Ascending aorta (tissue), 2 donors: ENCODE measurements at regions not wholly inside any gene's neighbourhood (a gene's known extent, or its start where the extent isn't known, plus 50 kb on each side); places are given as distances from the start of the nearest gene placed in this dataset.

Experiments used
- DNase-seq, 2 donors: peaks; one replicate each; pipeline ENCODE4 v3.0.0-alpha.2; 2019; ENCODE audit warnings: low spot score in 2 of 2
- H3K27ac ChIP-seq, 2 donors: fragments of 200-600 bp; sonication (generic); one replicate each; pipeline ENCODE4 v1.5.1; 2016 to 2017; ENCODE audit warnings: mild to moderate bottlenecking in 1 of 2
- H3K27me3 ChIP-seq: fragments of 200-600 bp; sonication (generic); one replicate; pipeline ENCODE4 v1.5.1; 2017
- H3K36me3 ChIP-seq, 2 donors: fragments of 200-600 bp; sonication (generic); one replicate each; pipeline ENCODE4 v1.5.1; 2016
- H3K4me1 ChIP-seq, 2 donors: fragments of 200-600 bp; sonication (generic); one replicate each; pipeline ENCODE4 v1.5.1; 2016 to 2017; ENCODE audit warnings: mild to moderate bottlenecking in 1 of 2
- H3K4me3 ChIP-seq, 2 donors: fragments of 200-600 bp; sonication (generic); one replicate each; pipeline ENCODE4 v1.5.1; 2016 to 2017; ENCODE audit warnings: mild to moderate bottlenecking in 1 of 2
- H3K9me3 ChIP-seq, 2 donors: fragments of 200-600 bp; sonication (generic); one replicate each; pipeline ENCODE4 v1.5.1; 2016
- CTCF ChIP-seq, 3 experiments: fragments of 200-600 bp in 2 of 3; fragments of 450-650 bp in 1 of 3; sonication (generic) in 2 of 3; IDR thresholded peaks; one replicate each; pipeline ENCODE4 v1.5.1; 2016 to 2019; ENCODE audit warnings: antibody characterized with exemption in 3 of 3, mild to moderate bottlenecking in 1 of 3, moderate library complexity in 1 of 3
- intact Hi-C: fragments of 100-400 bp; cut with DNase I; formaldehyde crosslinking; loops from one replicate; pipeline ENCODE4 v1.15.1; 2023

- Histone ChIP-seq H3K36me3 (no peaks in the 10 kb centered on the region), H3K27me3 (no peaks in the 10 kb centered on the region), H3K4me1 (no peaks in the 10 kb centered on the region), H3K27ac (no peak overlapping the region), H3K9me3 (no peaks in the 10 kb centered on the region), H3K4me3 (no peak overlapping the region)
- intact Hi-C loops: no loop called here
- TF ChIP-seq CTCF (IDR thresholded peaks at IDR 0.05): no peak
- DNase-seq: no peak
Measured at GRCh38 chr2:236905976-236906375, 179.7 kb upstream of the COPS8 start.

- DNase-seq: no peak
Measured at GRCh38 chr2:236908439-236909192, 177.1 kb upstream of the COPS8 start.

GRCh38 chr2:236909193-236909504 lies 176.5 kb upstream of the COPS8 start:
- H3K27ac ChIP-seq: no peak overlapping the region
- H3K9me3 ChIP-seq: no peaks in the 10 kb centered on the region
- no peak for TF ChIP-seq CTCF (IDR thresholded peaks at IDR 0.05)
- no peaks in the 10 kb centered on the region for H3K36me3 ChIP-seq
- no peak for DNase-seq
- H3K27me3 ChIP-seq: no peaks in the 10 kb centered on the region
- no peaks in the 10 kb centered on the region for H3K4me1 ChIP-seq
- no peak overlapping the region for H3K4me3 ChIP-seq
- intact Hi-C loops: no loop called here

More at GRCh38 chr2:236908439-236909192, 177.1 kb upstream of the COPS8 start:
- TF ChIP-seq CTCF (IDR thresholded peaks at IDR 0.05): no peak
- Histone ChIP-seq H3K9me3 (no peaks in the 10 kb centered on the region), H3K27me3 (no peaks in the 10 kb centered on the region), H3K36me3 (no peaks in the 10 kb centered on the region), H3K27ac (no peak overlapping the region), H3K4me3 (no peak overlapping the region), H3K4me1 (no peaks in the 10 kb centered on the region)
- intact Hi-C loops: no loop called here

- H3K4me1 ChIP-seq: no peaks in the 10 kb centered on the region
- H3K36me3 ChIP-seq: no peaks in the 10 kb centered on the region
- intact Hi-C loops: no loop called here
- no peaks in the 10 kb centered on the region for H3K27me3 ChIP-seq
- no peak for TF ChIP-seq CTCF (IDR thresholded peaks at IDR 0.05)
- no peak overlapping the region for H3K4me3 ChIP-seq
- no peak overlapping the region for H3K27ac ChIP-seq
- H3K9me3 ChIP-seq: no peaks in the 10 kb centered on the region
- no peak for DNase-seq
Measured at GRCh38 chr2:236909802-236910201, 175.9 kb upstream of the COPS8 start.

- H3K4me1 ChIP-seq: no peaks in the 10 kb centered on the region
- H3K9me3 ChIP-seq: no peaks in the 10 kb centered on the region
- no peak overlapping the region for H3K4me3 ChIP-seq
- DNase-seq: no peak
- H3K27me3 ChIP-seq: no peaks in the 10 kb centered on the region
- intact Hi-C loops: no loop called here
- no peaks in the 10 kb centered on the region for H3K36me3 ChIP-seq
- no peak for TF ChIP-seq CTCF (IDR thresholded peaks at IDR 0.05)
- no peak overlapping the region for H3K27ac ChIP-seq
Measured at GRCh38 chr2:236910781-236911495, 174.8 kb upstream of the COPS8 start.
